Colonic mucosa (tissue), 4 donors: ENCODE measurements at regions not wholly inside any gene's neighbourhood (a gene's known extent, or its start where the extent isn't known, plus 50 kb on each side); places are given as distances from the start of the nearest gene placed in this dataset.

ENCODE experiments used
- DNase-seq: peaks from one replicate; pipeline ENCODE4 v3.0.0-alpha.2; 2020
- H3K27ac ChIP-seq: fragments of 200-600 bp; one replicate; pipeline ENCODE4 v1.8.0; 2021
- H3K27me3 ChIP-seq: fragments of 200-600 bp; one replicate; pipeline ENCODE4 v1.8.0; 2021
- H3K36me3 ChIP-seq: fragments of 200-600 bp; one replicate; pipeline ENCODE4 v1.8.0; 2021
- H3K4me1 ChIP-seq: fragments of 200-600 bp; one replicate; pipeline ENCODE4 v1.8.0; 2021; ENCODE audit warnings: mild to moderate bottlenecking
- H3K4me3 ChIP-seq: fragments of 200-600 bp; one replicate; pipeline ENCODE4 v1.8.0; 2021
- H3K9ac ChIP-seq, 2 donors: one replicate each; pipeline ENCODE4 v1.7.0; 2013; ENCODE audit warnings: control low read depth in 2 of 2, low read depth in 2 of 2, low read length in 2 of 2
- H3K9me3 ChIP-seq: fragments of 200-600 bp; one replicate; pipeline ENCODE4 v1.8.0; 2021
- intact Hi-C: fragments of 100-400 bp; cut with DNase I; formaldehyde crosslinking; loops from one replicate; pipeline ENCODE4 v1.14.1; 2022
- TF ChIP-seq, protein P1 (sequence below): fragments of 200-600 bp; IDR thresholded peaks from one replicate; pipeline ENCODE4 v1.8.0; 2022; ENCODE audit warnings: antibody characterized with exemption, mild to moderate bottlenecking
- donor health status: healthy.
- donor health status: DM: no; HTN: no; CAD: no.
- donor health status: DM: no; HTN: no; CAD: no.

DNA sequence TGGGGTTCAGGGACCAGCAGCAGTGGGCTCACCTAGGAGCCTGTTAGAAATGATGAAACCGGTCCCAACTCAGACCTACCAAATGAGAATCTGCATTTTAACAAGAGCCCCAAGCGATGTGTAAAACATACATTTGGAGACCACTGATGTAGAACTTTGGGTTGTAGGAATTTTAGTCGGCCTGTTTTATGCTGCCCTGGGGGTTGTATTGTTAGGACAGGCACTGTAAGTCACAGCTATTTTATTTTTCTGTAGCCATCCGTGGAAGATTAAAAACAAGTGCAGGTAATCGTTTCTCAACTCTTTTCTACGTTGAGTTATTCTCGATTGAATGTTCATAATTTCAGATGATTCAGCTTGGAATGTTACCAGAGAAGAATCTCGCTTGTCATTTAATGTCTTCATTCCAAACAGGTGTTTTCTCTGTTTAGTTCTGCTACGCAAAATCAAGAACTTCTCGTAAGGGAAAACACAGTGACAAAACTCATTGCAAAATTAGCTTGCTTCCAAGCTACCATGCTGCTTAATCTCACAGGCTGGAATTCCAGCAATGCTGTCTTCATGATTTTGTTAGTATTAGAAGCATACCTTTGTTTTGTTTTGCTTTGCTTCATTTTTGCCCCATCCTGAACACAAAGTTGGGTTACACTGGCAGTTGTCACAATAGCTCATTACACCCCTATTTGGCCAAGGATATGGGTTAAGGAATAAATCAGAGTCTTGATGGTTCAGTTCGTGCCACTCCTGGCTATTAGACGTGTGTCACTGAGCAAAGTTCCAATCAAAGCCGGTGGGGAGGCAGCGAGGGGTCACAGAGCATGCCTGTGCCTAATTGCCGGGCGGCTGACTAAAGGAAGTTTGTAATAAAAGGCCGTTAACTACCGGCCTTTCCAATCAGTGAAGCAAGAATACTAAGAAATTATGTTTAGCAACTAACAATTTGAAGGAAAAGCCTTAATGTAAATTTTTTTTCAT lies 676.9 kb downstream of the GATA3 start:
- Histone ChIP-seq H3K27ac (no peak overlapping the region), H3K4me3 (no peak overlapping the region), H3K4me1 (no peaks in the 10 kb centered on the region), H3K36me3 (no peaks in the 10 kb centered on the region), H3K27me3 (no peaks in the 10 kb centered on the region), H3K9ac (no peak overlapping the region), H3K9me3 (no peaks in the 10 kb centered on the region)
- no peak for DNase-seq
- intact Hi-C loops, result no loop called here
- TF ChIP-seq, protein P1, sequence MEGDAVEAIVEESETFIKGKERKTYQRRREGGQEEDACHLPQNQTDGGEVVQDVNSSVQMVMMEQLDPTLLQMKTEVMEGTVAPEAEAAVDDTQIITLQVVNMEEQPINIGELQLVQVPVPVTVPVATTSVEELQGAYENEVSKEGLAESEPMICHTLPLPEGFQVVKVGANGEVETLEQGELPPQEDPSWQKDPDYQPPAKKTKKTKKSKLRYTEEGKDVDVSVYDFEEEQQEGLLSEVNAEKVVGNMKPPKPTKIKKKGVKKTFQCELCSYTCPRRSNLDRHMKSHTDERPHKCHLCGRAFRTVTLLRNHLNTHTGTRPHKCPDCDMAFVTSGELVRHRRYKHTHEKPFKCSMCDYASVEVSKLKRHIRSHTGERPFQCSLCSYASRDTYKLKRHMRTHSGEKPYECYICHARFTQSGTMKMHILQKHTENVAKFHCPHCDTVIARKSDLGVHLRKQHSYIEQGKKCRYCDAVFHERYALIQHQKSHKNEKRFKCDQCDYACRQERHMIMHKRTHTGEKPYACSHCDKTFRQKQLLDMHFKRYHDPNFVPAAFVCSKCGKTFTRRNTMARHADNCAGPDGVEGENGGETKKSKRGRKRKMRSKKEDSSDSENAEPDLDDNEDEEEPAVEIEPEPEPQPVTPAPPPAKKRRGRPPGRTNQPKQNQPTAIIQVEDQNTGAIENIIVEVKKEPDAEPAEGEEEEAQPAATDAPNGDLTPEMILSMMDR, result no peak

DNA sequence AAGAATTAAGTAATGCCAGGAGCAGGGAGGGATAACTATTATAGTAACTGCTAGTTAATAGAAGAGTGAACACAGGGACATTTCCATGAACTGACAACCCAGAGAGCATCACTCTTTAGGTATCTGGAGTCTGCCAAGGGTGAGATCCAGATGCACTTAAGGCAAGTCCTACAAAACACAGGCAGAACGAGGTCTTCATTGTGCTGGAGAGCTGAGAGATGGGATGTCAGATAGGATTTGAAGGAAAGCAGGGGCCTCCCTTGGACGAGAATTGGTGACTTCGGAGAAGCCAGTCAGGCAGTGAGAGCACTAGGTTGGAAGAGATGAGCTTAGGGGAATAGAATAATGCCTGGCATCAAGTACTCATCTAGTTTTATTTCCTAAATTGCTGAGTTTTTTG lies 684.5 kb downstream of the GATA3 start:
- Histone ChIP-seq H3K36me3 (no peaks in the 10 kb centered on the region), H3K4me1 (no peaks in the 10 kb centered on the region), H3K4me3 (no peak overlapping the region), H3K27me3 (no peaks in the 10 kb centered on the region), H3K9me3 (no peaks in the 10 kb centered on the region), H3K27ac (no peak overlapping the region), H3K9ac (no peak overlapping the region)
- intact Hi-C loops, result no loop called here
- no peak for DNase-seq
- TF ChIP-seq, protein P1, result no peak

DNA sequence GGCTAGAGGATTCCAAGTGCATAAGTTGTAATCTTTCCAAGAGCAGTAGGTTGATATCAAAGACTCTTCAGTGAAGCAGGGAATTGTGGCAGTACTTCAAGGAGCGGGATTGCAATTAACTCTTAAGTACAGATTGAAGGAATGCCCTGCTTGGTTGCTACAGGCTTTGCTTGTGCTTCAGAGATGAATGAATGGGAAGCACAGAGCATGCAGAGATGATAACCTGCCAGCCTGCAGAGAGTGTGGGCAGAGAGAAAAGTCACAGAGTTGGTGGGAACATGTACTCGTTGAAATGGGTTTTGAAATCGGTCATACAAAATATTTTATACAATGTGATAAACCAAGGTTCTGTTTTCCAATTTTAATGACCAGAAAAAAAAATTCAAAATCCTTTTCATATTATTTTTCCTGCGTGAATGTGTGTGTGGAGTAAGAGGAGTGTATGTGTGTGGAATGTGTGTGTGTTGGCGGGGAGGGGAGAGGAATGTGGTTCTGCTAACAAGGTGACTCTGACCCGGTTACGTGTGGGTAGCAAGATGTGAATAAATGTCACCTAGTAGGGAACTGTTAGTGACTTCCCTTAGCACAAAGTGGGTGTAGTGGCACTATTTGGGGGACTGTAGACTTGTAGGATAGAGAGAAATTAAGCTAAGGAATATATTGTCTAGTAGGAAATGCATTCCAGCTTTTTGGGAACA lies 697.8 kb downstream of the GATA3 start:
- Histone ChIP-seq H3K9ac (no peak overlapping the region), H3K27ac (no peak overlapping the region), H3K4me3 (no peak overlapping the region), H3K27me3 (peaks cover 4% of the 10 kb centered on the region), H3K9me3 (no peaks in the 10 kb centered on the region), H3K36me3 (no peaks in the 10 kb centered on the region), H3K4me1 (no peaks in the 10 kb centered on the region)
- TF ChIP-seq, protein P1, result no peak
- DNase-seq, result no peak
- intact Hi-C loops, result no loop called here

DNA sequence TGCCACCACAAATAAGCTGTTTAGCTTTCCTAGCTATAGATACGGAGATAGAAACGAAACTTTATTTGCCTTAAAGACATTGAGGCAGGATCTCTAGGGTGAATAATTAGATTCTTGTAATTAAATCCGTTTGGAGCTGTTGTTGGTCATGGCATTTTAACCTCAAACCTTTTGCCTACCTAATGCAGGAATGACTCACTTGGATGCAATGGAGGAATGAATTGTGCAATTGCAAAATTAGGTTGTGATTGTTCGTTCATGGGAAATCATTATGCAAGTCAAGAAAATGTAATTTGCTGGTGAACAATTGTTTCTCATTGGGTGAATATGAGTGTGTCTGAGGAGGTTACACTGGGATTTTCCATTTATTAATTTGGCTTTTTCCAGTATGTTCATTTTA lies 703.5 kb downstream of the GATA3 start:
- intact Hi-C loops, result no loop called here
- Histone ChIP-seq H3K36me3 (no peaks in the 10 kb centered on the region), H3K4me3 (no peak overlapping the region), H3K27me3 (no peaks in the 10 kb centered on the region), H3K4me1 (no peaks in the 10 kb centered on the region), H3K27ac (no peak overlapping the region), H3K9me3 (no peaks in the 10 kb centered on the region), H3K9ac (no peak overlapping the region)
- TF ChIP-seq, protein P1, result no peak
- DNase-seq, result no peak

DNA sequence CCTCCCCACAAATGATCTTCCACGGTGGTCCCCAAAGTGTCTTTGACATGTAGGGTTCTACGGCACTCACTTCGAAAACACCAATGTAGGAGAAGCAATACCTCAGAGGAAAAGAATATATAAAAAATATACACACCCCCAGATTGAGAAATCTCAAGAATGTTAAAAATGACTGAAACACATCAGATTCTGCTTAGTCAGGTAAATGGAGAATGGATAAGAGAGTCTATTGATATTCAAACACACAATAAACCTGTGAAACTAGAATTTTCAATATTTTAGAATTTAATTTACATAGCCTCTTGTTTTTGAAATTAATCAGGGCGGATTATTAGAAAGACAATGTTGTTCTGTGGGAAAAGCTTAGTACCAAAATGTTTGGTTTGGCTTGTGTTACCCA lies 712.4 kb downstream of the GATA3 start:
- DNase-seq, result no peak
- no peaks in the 10 kb centered on the region for H3K27me3 ChIP-seq
- H3K4me3 ChIP-seq, result no peak overlapping the region
- no peak overlapping the region for H3K9ac ChIP-seq
- TF ChIP-seq, protein P1, result no peak
- no peaks in the 10 kb centered on the region for H3K4me1 ChIP-seq
- H3K9me3 ChIP-seq, result no peaks in the 10 kb centered on the region
- H3K27ac ChIP-seq, result no peak overlapping the region
- H3K36me3 ChIP-seq, result no peaks in the 10 kb centered on the region
- intact Hi-C loops, result no loop called here
